Fibroblast of lung (primary cell): ENCODE measurements at regions not wholly inside any gene's neighbourhood (a gene's known extent, or its start where the extent isn't known, plus 50 kb on each side); places are given as distances from the start of the nearest gene placed in this dataset.

Experiments
- EZH2 ChIP-seq: IDR thresholded peaks from 2 replicates; pipeline ENCODE4 v1.5.1; 2012; ENCODE audit warnings: low read length, control low read depth, mild to moderate bottlenecking; ENCODE audit errors: missing control alignments
- TF ChIP-seq, protein P1 (sequence below), 2 donors: IDR thresholded peaks in 1 of 2; conservative IDR thresholded peaks in 1 of 2; 1 replicate in 1 of 2; 2 replicates in 1 of 2; pipeline ENCODE4 v1.5.1; 2011 to 2012; ENCODE audit warnings: low read length in 2 of 2, control low read depth in 1 of 2, inconsistent platforms in 1 of 2, low read depth in 1 of 2, mild to moderate bottlenecking in 1 of 2

DNA sequence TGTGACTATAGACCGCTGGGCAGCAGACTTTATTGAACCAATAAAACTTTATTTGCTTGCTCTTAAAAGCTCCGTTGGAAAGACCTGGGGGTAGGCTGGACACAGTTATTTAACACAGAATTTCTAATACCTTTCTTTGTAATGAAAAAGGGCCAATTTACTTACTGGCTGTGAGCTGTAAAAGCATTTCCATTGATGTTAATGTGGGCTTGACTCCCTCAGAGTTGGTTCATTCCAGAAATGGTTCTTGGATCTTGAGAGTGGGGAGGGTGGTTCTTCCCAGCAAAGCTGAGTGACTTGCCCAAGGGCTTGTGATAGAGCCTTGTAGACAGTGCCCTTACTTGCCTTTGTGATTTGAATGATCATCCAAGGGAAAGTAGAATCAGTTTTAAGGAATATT, 100.6 kb downstream of the SOX4 start:
- TF ChIP-seq, protein P1, sequence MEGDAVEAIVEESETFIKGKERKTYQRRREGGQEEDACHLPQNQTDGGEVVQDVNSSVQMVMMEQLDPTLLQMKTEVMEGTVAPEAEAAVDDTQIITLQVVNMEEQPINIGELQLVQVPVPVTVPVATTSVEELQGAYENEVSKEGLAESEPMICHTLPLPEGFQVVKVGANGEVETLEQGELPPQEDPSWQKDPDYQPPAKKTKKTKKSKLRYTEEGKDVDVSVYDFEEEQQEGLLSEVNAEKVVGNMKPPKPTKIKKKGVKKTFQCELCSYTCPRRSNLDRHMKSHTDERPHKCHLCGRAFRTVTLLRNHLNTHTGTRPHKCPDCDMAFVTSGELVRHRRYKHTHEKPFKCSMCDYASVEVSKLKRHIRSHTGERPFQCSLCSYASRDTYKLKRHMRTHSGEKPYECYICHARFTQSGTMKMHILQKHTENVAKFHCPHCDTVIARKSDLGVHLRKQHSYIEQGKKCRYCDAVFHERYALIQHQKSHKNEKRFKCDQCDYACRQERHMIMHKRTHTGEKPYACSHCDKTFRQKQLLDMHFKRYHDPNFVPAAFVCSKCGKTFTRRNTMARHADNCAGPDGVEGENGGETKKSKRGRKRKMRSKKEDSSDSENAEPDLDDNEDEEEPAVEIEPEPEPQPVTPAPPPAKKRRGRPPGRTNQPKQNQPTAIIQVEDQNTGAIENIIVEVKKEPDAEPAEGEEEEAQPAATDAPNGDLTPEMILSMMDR (conservative IDR thresholded peaks at IDR 0.05 in 1 of 2, IDR thresholded peaks at IDR 0.05 in 1 of 2; ENCODE audit: low read depth in 1 of 2, low read length in 2 of 2) = no peak
- TF ChIP-seq EZH2 = no peak
